Ascending aorta (tissue), 2 donors: ENCODE measurements at regions not wholly inside any gene's neighbourhood (a gene's known extent, or its start where the extent isn't known, plus 50 kb on each side); places are given as distances from the start of the nearest gene placed in this dataset.

Experiments used
- DNase-seq, 2 donors: peaks; one replicate each; pipeline ENCODE4 v3.0.0-alpha.2; 2019; ENCODE audit warnings: low spot score in 2 of 2
- H3K27ac ChIP-seq, 2 donors: fragments of 200-600 bp; sonication (generic); one replicate each; pipeline ENCODE4 v1.5.1; 2016 to 2017; ENCODE audit warnings: mild to moderate bottlenecking in 1 of 2
- H3K27me3 ChIP-seq: fragments of 200-600 bp; sonication (generic); one replicate; pipeline ENCODE4 v1.5.1; 2017
- H3K36me3 ChIP-seq, 2 donors: fragments of 200-600 bp; sonication (generic); one replicate each; pipeline ENCODE4 v1.5.1; 2016
- H3K4me1 ChIP-seq, 2 donors: fragments of 200-600 bp; sonication (generic); one replicate each; pipeline ENCODE4 v1.5.1; 2016 to 2017; ENCODE audit warnings: mild to moderate bottlenecking in 1 of 2
- H3K4me3 ChIP-seq, 2 donors: fragments of 200-600 bp; sonication (generic); one replicate each; pipeline ENCODE4 v1.5.1; 2016 to 2017; ENCODE audit warnings: mild to moderate bottlenecking in 1 of 2
- H3K9me3 ChIP-seq, 2 donors: fragments of 200-600 bp; sonication (generic); one replicate each; pipeline ENCODE4 v1.5.1; 2016
- intact Hi-C: fragments of 100-400 bp; cut with DNase I; formaldehyde crosslinking; loops from one replicate; pipeline ENCODE4 v1.15.1; 2023
- TF ChIP-seq, protein P1 (sequence below), 3 experiments: fragments of 200-600 bp in 2 of 3; fragments of 450-650 bp in 1 of 3; sonication (generic) in 2 of 3; IDR thresholded peaks; one replicate each; pipeline ENCODE4 v1.5.1; 2016 to 2019; ENCODE audit warnings: antibody characterized with exemption in 3 of 3, mild to moderate bottlenecking in 1 of 3, moderate library complexity in 1 of 3

DNA sequence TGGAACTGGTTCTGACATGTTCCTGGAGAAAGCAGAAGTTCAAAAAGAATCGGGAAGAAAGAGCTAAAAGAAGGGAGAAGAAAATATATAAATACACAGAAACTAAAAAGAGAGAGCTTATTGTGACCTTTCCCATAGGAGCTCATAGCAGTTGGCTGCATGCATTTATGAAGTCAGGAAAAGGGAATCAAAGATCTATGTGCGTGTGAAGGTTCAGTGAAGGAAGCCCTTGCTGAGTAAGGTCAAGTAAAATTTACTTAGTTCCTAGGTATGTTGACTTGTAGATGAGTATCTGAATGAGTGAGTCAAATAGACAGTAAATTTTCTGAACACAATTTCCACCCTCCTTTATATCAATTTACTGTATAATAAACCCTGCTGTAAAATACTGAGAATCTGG, 632.5 kb downstream of the SLCO4C1 start:
- Histone ChIP-seq H3K4me1 (no peaks in the 10 kb centered on the region), H3K9me3 (no peaks in the 10 kb centered on the region), H3K27me3 (no peaks in the 10 kb centered on the region), H3K4me3 (no peak overlapping the region), H3K36me3 (no peaks in the 10 kb centered on the region), H3K27ac (no peak overlapping the region)
- intact Hi-C loops: no loop called here
- DNase-seq: no peak
- TF ChIP-seq, protein P1, sequence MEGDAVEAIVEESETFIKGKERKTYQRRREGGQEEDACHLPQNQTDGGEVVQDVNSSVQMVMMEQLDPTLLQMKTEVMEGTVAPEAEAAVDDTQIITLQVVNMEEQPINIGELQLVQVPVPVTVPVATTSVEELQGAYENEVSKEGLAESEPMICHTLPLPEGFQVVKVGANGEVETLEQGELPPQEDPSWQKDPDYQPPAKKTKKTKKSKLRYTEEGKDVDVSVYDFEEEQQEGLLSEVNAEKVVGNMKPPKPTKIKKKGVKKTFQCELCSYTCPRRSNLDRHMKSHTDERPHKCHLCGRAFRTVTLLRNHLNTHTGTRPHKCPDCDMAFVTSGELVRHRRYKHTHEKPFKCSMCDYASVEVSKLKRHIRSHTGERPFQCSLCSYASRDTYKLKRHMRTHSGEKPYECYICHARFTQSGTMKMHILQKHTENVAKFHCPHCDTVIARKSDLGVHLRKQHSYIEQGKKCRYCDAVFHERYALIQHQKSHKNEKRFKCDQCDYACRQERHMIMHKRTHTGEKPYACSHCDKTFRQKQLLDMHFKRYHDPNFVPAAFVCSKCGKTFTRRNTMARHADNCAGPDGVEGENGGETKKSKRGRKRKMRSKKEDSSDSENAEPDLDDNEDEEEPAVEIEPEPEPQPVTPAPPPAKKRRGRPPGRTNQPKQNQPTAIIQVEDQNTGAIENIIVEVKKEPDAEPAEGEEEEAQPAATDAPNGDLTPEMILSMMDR (IDR thresholded peaks at IDR 0.05): no peak

DNA sequence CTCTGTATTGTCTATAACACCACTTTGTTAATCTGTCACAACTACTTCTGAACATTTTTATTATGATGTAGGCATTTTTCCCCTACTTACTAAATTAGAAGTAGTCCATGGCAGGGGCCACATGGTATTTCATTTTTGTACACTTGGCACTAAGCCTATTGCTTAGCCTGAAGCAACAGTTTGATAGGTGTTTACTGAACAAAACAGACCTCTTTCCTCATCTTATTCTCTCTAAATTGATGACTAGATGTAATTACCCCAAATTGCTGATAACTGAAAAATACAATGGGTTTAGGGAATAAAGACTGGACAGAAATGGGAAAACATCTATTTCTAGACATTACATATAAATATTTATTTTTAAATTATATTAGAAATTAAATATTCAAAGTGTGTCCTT, 633.8 kb downstream of the SLCO4C1 start:
- H3K36me3 ChIP-seq: no peaks in the 10 kb centered on the region
- DNase-seq: no peak
- H3K27me3 ChIP-seq: no peaks in the 10 kb centered on the region
- no peak overlapping the region for H3K4me3 ChIP-seq
- TF ChIP-seq, protein P1 (IDR thresholded peaks at IDR 0.05): no peak
- no peaks in the 10 kb centered on the region for H3K4me1 ChIP-seq
- H3K27ac ChIP-seq: no peak overlapping the region
- H3K9me3 ChIP-seq: no peaks in the 10 kb centered on the region
- intact Hi-C loops: no loop called here

DNA sequence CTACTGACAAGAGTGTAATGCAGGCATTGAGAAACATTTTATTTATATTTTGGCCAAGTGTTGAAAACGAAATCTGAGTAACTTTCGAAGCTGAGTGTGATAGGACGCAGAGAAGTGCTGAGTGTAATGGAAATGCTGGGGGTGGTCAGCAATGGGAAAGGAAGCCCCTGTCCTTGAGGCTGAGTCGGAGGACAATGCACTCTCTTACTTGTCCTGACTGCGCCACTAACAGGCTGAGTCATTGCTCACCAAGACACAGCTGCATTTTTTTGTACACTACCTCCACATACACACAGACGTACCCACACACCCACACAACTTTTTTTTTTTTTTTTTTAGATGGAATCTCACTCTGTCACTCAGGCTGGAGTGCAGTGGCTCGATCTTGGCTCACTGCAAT, 637.7 kb downstream of the SLCO4C1 start:
- TF ChIP-seq, protein P1 (IDR thresholded peaks at IDR 0.05): no peak
- Histone ChIP-seq H3K27me3 (no peaks in the 10 kb centered on the region), H3K9me3 (no peaks in the 10 kb centered on the region), H3K27ac (no peak overlapping the region), H3K36me3 (no peaks in the 10 kb centered on the region), H3K4me3 (no peak overlapping the region), H3K4me1 (no peaks in the 10 kb centered on the region)
- no peak for DNase-seq
- intact Hi-C loops: no loop called here

DNA sequence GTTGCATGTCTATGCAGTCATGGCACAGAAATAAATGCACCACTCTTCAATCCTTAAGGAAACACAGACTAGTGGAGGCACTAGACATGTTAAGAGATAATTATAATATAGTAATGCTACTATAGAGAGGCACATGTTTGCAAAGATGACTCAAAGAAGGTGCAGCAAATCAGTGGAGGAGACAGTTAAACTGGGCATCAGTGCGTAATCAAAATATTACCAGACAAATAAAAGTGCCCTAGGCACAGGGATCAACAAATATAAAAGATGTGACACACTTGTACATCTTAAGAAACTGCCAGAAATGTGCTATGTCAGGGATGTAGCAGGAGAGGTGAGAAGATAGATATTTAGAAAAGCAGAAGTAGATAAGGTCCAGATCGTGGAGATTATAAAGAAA, 642.1 kb downstream of the SLCO4C1 start:
- H3K4me1 ChIP-seq: no peaks in the 10 kb centered on the region
- no peak overlapping the region for H3K4me3 ChIP-seq
- H3K36me3 ChIP-seq: no peaks in the 10 kb centered on the region
- DNase-seq: no peak
- TF ChIP-seq, protein P1 (IDR thresholded peaks at IDR 0.05): no peak
- H3K27ac ChIP-seq: no peak overlapping the region
- no peaks in the 10 kb centered on the region for H3K9me3 ChIP-seq
- H3K27me3 ChIP-seq: no peaks in the 10 kb centered on the region
- intact Hi-C loops: no loop called here

DNA sequence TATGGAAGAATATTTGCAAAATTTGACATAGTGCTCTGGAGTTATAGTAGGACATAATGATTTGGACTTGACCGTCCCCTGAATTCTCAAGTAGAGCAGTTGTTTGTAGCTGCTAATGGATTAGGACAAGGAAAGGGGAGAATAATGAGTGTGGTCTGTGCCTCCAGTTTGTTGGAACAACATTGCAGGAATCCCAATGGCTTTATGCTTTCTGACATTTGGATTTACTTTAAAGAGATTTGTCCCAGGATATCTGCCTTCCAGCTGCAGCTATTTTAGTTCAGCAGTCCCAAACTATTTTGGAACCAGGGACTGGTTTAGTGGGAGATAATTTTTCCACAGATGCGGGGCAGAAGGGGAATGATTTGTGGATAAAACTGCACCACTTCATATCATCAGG, 648.2 kb downstream of the SLCO4C1 start:
- Histone ChIP-seq H3K4me1 (no peaks in the 10 kb centered on the region), H3K4me3 (no peak overlapping the region), H3K27me3 (no peaks in the 10 kb centered on the region), H3K9me3 (no peaks in the 10 kb centered on the region), H3K36me3 (no peaks in the 10 kb centered on the region), H3K27ac (no peak overlapping the region)
- no peak for DNase-seq
- TF ChIP-seq, protein P1 (IDR thresholded peaks at IDR 0.05): no peak
- intact Hi-C loops: no loop called here

DNA sequence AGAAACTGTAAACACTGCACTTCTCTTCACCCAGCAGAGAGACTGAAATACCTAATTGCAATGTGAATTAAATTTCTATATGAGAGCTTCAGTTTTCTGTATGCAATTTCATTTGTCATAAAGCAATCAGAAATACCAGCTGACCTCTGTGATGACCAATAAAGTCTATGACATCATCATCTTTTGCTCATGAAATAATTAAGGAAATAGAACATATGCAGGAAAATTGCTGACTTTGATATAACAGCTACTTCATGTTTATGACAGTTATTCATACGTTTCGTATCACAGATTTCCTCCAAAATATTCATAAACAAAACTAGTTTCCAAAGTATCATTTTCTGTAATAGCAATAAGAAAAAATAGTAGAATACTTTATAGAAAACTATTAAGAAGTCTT, 652.3 kb downstream of the SLCO4C1 start:
- intact Hi-C loops: no loop called here
- Histone ChIP-seq H3K36me3 (no peaks in the 10 kb centered on the region), H3K4me1 (no peaks in the 10 kb centered on the region), H3K9me3 (no peaks in the 10 kb centered on the region), H3K27ac (no peak overlapping the region), H3K27me3 (no peaks in the 10 kb centered on the region), H3K4me3 (no peak overlapping the region)
- no peak for DNase-seq
- TF ChIP-seq, protein P1 (IDR thresholded peaks at IDR 0.05): no peak
